ENCODE measurements at regions not wholly inside any gene's neighbourhood (a gene's known extent, or its start where the extent isn't known, plus 50 kb on each side); places are given as distances from the start of the nearest gene placed in this dataset.
A peak's percentile ranks its signal among the peaks of the same experiment; 100 is the strongest.

GRCh38 chr5:91722736-91723467 is 339.8 kb upstream of the ARRDC3 start:
- Histone ChIP-seq H3K9me2 (ENCODE audit: insufficient read depth) (no peaks in the 10 kb centered on the region), H3K79me2 (replicated peaks; ENCODE audit: insufficient read depth) (no peaks in the 10 kb centered on the region), H3K27me3 (ENCODE audit: insufficient read depth) (no peaks in the 10 kb centered on the region), H4K20me1 (replicated peaks; ENCODE audit: insufficient read depth) (no peaks in the 10 kb centered on the region), H3K36me3 (ENCODE audit: insufficient read depth) (no peaks in the 10 kb centered on the region), H3K4me3 (no peak overlapping the region), H3K27ac (ENCODE audit: low read depth) (no peak overlapping the region), H3F3A (replicated peaks; ENCODE audit: low read depth) (no peaks in the 10 kb centered on the region), H3K4me2 (no peak overlapping the region), H2AFZ (no peak overlapping the region), H3K4me1 (ENCODE audit: insufficient read depth) (peaks cover 15% of the 10 kb centered on the region)
- TF ChIP-seq POLR2AphosphoS5 (IDR thresholded peaks at IDR 0.05; ENCODE audit: low read depth) (no peak), ZNF114 (CRISPR knock-in tag; IDR thresholded peaks at IDR 0.05) (no peak), ETS1 (IDR thresholded peaks at IDR 0.05) (no peak)
- DNase-seq (ENCODE audit: low spot score) (no peak), ATAC-seq (no peak)
- Mint-ChIP-seq H3K4me3 (no peak overlapping the region), H3K9me3 (no peaks in the 10 kb centered on the region), H3K27me3 (ENCODE audit: insufficient read depth, low read depth, poor library complexity) (no peaks in the 10 kb centered on the region), H3K36me3 (ENCODE audit: low read depth) (no peaks in the 10 kb centered on the region), H3K4me1 (peaks cover 34% of the 10 kb centered on the region), H3K27ac (no peak overlapping the region)

GRCh38 chr5:91712718-91713117 is 329.6 kb upstream of the ARRDC3 start:
- no peaks in the 10 kb centered on the region for H3K36me3 Mint-ChIP-seq (ENCODE audit: low read depth)
- H3K27ac ChIP-seq (ENCODE audit: low read depth), result no peak overlapping the region
- no peaks in the 10 kb centered on the region for H3K27me3 ChIP-seq (ENCODE audit: insufficient read depth)
- H2AFZ ChIP-seq, result no peak overlapping the region
- no peak overlapping the region for H3K4me3 ChIP-seq
- no peaks in the 10 kb centered on the region; the same call in 1 of the 3 replicates for H3K9me3 Mint-ChIP-seq
- H3K4me1 Mint-ChIP-seq, result no peaks in the 10 kb centered on the region
- no peaks in the 10 kb centered on the region for H3K79me2 ChIP-seq (replicated peaks; ENCODE audit: insufficient read depth)
- H3K4me1 ChIP-seq (ENCODE audit: insufficient read depth), result no peaks in the 10 kb centered on the region
- H3K36me3 ChIP-seq (ENCODE audit: insufficient read depth), result no peaks in the 10 kb centered on the region
- no peaks in the 10 kb centered on the region for H3K27me3 Mint-ChIP-seq (ENCODE audit: insufficient read depth, low read depth, poor library complexity)
- H3K4me3 Mint-ChIP-seq, result no peak overlapping the region
- DNase-seq (ENCODE audit: low spot score), result no peak
- peak overlapping the region; percentile 5; the same call in 1 of the 2 replicates for H3K27ac Mint-ChIP-seq
- no peak for ATAC-seq
- H3K9me2 ChIP-seq (ENCODE audit: insufficient read depth), result peaks cover 4% of the 10 kb centered on the region; the same call in 1 of the 2 replicates
- H3F3A ChIP-seq (replicated peaks; ENCODE audit: low read depth), result no peaks in the 10 kb centered on the region
- no peak overlapping the region for H3K4me2 ChIP-seq
- H4K20me1 ChIP-seq (replicated peaks; ENCODE audit: insufficient read depth), result no peaks in the 10 kb centered on the region
- TF ChIP-seq ZNF114 (CRISPR knock-in tag; IDR thresholded peaks at IDR 0.05), result no peak
- no peak for TF ChIP-seq STAT1 (IDR thresholded peaks at IDR 0.05; ENCODE audit: unreplicated experiment)
- no peak for TF ChIP-seq EZH2 (IDR thresholded peaks at IDR 0.05; ENCODE audit: low read depth, unreplicated experiment)
- no peak for TF ChIP-seq ZNF331 (CRISPR knock-in tag; IDR thresholded peaks at IDR 0.05; ENCODE audit: low read depth)
- no peak for TF ChIP-seq ZNF462 (CRISPR knock-in tag; IDR thresholded peaks at IDR 0.05)
- no peak for TF ChIP-seq CREB1 (CRISPR knock-in tag; IDR thresholded peaks at IDR 0.05; ENCODE audit: low read depth)
- no peak for TF ChIP-seq POLR2AphosphoS5 (IDR thresholded peaks at IDR 0.05; ENCODE audit: low read depth)
- no peak for TF ChIP-seq NANOG (IDR thresholded peaks at IDR 0.05; ENCODE audit: borderline replicate concordance)
- no peak for TF ChIP-seq JUNB (IDR thresholded peaks at IDR 0.05; ENCODE audit: unreplicated experiment)
- TF ChIP-seq CTCF (conservative IDR thresholded peaks at IDR 0.05; ENCODE audit: low read depth in 2 of 2), result no peak
- no peak for TF ChIP-seq EZH2phosphoT487 (IDR thresholded peaks at IDR 0.05; ENCODE audit: unreplicated experiment)

Measured in GM23338 (cell line).